Spinal cord (tissue), 9 donors: ENCODE measurements at regions not wholly inside any gene's neighbourhood (a gene's known extent, or its start where the extent isn't known, plus 50 kb on each side); places are given as distances from the start of the nearest gene placed in this dataset.

Experiments
- DNase-seq, 6 donors: peaks; one replicate each; pipeline versions ENCODE4 v3.0.0 to v3.0.0-alpha.2; 2013 to 2015; ENCODE audit warnings: low spot score in 6 of 6, low read depth in 4 of 6
- H3K27ac ChIP-seq: one replicate; pipeline ENCODE4 v1.5.1; 2013; ENCODE audit warnings: low read depth, low read length, control low read depth
- H3K27me3 ChIP-seq: one replicate; pipeline ENCODE4 v1.6.1; 2013; ENCODE audit warnings: low read length; ENCODE audit not compliant: control insufficient read depth, insufficient read depth
- H3K36me3 ChIP-seq: one replicate; pipeline ENCODE4 v1.6.1; 2013; ENCODE audit warnings: low read length; ENCODE audit not compliant: control insufficient read depth, insufficient read depth
- H3K4me1 ChIP-seq: one replicate; pipeline ENCODE4 v1.6.1; 2013; ENCODE audit warnings: low read length; ENCODE audit not compliant: control insufficient read depth, insufficient read depth
- H3K4me3 ChIP-seq: one replicate; pipeline ENCODE4 v1.5.1; 2013; ENCODE audit warnings: low read depth, low read length, control low read depth
- H3K9me3 ChIP-seq: one replicate; pipeline ENCODE4 v1.6.1; 2013; ENCODE audit warnings: low read length; ENCODE audit not compliant: control insufficient read depth, insufficient read depth
- WGBS: methylation state at CpG from one replicate; pipeline ENCODE4 v1.1.5; 2013; ENCODE audit warnings: missing lambda C conversion rate; ENCODE audit not compliant: insufficient coverage; 5-methylcytosine and 5-hydroxymethylcytosine counted together
- donor health status: healthy.

DNA sequence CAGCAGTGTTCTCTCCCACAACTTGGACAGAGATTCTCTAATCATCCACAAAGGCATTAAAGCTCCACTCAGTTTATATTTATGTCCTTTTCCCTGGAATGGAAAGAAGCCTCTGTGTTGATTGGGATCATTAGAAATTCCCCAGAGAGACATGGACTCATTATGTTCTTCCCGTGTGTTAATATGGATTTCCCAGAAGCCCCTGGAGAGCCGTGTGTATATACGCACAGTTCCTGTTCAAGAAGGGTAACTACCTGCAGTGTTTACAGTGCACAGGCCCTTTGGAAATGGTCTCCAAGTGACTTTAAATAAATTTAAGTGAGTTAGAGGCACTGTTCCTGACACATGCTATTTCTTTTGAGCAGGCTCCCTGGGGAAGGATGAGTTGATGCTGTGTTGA is 428.0 kb upstream of the TMTC1 start:
- WGBS = 52% methylated on average over 3 of the region's 3 CpGs
- Histone ChIP-seq H3K27me3 (no peaks in the 10 kb centered on the region), H3K36me3 (no peaks in the 10 kb centered on the region), H3K4me1 (no peaks in the 10 kb centered on the region), H3K4me3 (no peak overlapping the region), H3K27ac (no peak overlapping the region), H3K9me3 (no peaks in the 10 kb centered on the region)
- peak in 1 of 6 donors; percentile 88 for DNase-seq

DNA sequence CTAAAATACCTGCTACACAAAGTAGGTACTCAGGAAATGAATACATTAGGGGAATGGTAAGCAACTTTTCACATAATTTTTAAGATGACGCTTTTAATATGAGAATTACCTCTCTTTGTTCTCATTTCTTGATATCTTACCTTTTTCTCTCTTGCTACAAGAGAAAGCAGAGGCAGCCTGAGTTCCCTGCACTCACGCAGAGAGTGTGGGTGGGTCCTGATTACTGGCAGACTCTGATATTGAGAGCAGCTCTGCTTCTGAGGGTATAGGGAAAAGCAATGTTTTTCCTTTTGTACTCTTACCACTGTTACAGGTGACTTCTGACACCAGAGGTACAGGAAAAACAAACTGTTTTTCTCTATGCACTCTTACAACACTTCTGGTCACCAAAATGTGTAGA is 420.2 kb upstream of the TMTC1 start:
- H3K9me3 ChIP-seq = no peaks in the 10 kb centered on the region
- H3K36me3 ChIP-seq = no peaks in the 10 kb centered on the region
- DNase-seq = no peak
- no peak overlapping the region for H3K27ac ChIP-seq
- H3K4me3 ChIP-seq = no peak overlapping the region
- peaks cover 26% of the 10 kb centered on the region for H3K27me3 ChIP-seq
- no CpG with 5 or more reads among the region's 2 CpGs for WGBS
- H3K4me1 ChIP-seq = peaks cover 11% of the 10 kb centered on the region

DNA sequence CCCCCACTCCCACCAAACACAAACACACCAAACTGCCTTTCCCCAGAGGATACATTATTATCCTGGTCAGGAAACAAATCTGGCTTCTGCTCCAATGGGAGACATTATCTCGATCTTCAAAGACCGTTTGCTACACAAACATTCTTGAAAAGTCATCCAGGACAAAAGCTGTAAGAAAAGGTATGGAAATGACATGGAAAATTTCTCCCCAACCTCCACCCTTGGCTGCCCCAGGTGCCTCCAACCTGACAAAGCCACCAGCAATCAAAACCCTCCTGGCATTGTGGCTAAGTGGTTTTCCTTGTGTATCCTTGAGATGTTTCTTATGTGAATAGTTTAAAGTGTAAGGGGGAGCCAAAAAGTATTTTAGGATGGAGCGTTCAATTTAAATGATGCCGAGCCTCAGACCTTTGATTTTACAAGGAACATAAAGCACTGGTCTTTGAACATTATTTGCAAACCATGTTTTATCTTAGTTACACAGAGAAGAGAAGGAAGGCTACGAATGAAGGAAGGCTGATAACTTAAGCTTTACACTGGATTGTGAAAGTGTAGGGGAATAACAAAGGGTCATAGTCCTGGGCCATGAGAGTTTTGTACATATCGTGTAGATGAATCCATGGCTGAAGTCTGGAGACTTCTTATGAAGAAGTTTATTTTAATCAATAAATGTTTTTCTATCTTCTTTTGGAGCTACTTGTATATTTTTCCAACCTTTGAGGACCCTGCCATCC is 418.9 kb upstream of the TMTC1 start:
- Histone ChIP-seq H3K4me3 (no peak overlapping the region), H3K27me3 (peaks cover 26% of the 10 kb centered on the region), H3K36me3 (no peaks in the 10 kb centered on the region), H3K9me3 (no peaks in the 10 kb centered on the region), H3K4me1 (peaks cover 11% of the 10 kb centered on the region), H3K27ac (no peak overlapping the region)
- DNase-seq = no peak
- 63% methylated on average over 1 of the region's 6 CpGs for WGBS

DNA sequence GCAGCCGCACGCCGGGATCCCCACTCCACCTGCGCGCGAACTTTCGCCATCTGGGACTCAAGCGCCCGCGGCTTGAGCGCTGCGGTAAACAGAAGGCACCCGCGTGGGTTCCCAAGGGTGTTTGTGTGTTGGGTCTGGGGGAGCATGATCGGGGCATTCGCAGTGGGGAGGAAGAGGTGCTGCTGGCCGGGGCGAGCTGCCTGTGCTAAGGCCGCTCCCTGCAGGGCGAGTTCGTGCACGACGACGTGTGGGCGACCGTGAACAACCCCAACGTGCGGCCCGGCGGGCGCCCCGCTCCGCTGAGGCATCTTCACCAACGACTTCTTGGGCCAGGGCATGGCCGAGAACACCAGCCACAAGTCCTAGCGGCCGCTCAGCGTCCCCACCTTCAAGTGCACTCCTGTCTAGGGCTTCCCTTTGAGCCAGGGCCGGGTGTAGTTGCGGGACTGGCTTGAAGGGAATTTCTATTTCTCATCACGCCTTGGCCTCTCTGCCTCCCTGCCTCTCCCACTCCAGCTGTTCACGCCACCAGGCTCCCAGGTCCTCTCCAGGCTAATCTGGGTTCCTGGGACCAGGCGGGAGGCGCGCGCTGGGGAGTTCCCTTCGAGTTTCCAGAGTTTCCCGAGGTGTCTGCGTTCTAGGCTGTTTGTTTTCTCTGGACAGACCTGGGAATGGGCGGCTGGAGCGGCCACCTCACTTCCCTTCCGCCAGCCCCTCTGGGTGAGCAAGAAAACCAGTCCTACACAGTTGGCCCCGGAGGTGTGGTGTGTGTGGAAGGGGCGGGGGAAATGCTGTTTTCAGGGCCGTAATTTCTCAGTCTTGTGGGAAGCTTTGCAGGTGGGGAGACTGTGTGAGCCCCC is 417.8 kb upstream of the TMTC1 start:
- no peak for DNase-seq
- peaks cover 26% of the 10 kb centered on the region for H3K27me3 ChIP-seq
- H3K4me3 ChIP-seq = peak overlapping the region; percentile 2
- WGBS = 21% methylated on average over 36 of the region's 55 CpGs
- H3K36me3 ChIP-seq = no peaks in the 10 kb centered on the region
- H3K9me3 ChIP-seq = no peaks in the 10 kb centered on the region
- H3K4me1 ChIP-seq = peaks cover 11% of the 10 kb centered on the region
- H3K27ac ChIP-seq = no peak overlapping the region

DNA sequence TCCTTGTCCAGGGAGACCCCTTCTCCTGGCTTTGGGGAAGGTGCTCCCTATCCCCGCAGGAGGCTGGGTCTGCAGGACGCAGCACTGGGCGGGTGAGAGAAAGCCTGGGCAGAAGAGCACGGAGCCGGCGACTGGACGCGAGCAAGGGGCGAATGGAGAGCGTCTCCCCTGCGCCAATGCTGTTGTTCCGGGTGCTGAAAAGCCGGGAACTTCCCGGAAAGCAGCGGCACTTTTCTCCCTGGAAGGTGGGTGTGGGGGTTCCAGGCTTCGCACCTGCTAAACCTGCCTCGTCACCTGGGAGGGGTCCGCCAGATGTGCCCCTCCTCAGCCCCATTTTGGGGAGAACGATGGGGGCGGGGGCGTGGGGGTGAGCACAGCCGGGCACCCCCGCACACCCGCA is 417.1 kb upstream of the TMTC1 start:
- peaks cover 11% of the 10 kb centered on the region for H3K4me1 ChIP-seq
- peak in 1 of 6 donors; percentile 26 for DNase-seq
- peak overlapping the region; percentile 2 for H3K4me3 ChIP-seq
- under 1% methylated on average over 20 of the region's 24 CpGs for WGBS
- no peak overlapping the region for H3K27ac ChIP-seq
- no peaks in the 10 kb centered on the region for H3K36me3 ChIP-seq
- no peaks in the 10 kb centered on the region for H3K9me3 ChIP-seq
- H3K27me3 ChIP-seq = peaks cover 26% of the 10 kb centered on the region

DNA sequence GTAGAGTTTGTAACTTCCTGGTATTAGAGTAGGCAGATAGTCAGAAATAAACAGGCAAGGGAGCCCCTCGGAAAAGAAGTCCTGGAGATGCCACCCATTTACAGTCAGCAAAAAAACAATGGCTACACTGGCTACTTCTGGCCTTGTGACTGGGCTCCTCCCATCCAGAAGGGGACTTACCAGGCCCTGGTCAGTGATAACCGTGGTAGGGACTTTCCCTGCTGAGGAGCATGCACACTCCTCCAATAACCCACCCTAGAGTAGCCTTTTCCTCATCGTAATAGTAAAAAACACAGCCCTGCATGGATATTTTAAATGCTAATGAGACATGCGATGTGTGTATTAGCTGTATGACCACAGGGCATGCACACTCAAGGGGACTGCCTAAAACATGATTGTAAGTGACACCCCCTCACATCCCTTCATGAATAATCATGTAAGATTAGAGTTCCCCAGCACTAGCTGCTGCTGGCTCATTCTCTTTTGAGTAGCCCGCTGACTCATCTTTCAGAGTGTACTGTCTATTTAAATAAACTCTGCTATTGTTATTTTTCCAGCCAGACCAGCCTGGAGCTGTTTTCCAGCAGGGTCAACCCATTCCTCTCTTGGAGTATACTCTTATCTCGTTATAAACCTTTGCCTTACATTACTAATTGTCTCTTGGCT is 413.8 kb upstream of the TMTC1 start:
- Histone ChIP-seq H3K27me3 (peaks cover 26% of the 10 kb centered on the region), H3K4me1 (peaks cover 11% of the 10 kb centered on the region), H3K9me3 (no peaks in the 10 kb centered on the region), H3K4me3 (no peak overlapping the region), H3K27ac (no peak overlapping the region), H3K36me3 (no peaks in the 10 kb centered on the region)
- 82% methylated on average over 3 of the region's 6 CpGs for WGBS
- no peak for DNase-seq

DNA sequence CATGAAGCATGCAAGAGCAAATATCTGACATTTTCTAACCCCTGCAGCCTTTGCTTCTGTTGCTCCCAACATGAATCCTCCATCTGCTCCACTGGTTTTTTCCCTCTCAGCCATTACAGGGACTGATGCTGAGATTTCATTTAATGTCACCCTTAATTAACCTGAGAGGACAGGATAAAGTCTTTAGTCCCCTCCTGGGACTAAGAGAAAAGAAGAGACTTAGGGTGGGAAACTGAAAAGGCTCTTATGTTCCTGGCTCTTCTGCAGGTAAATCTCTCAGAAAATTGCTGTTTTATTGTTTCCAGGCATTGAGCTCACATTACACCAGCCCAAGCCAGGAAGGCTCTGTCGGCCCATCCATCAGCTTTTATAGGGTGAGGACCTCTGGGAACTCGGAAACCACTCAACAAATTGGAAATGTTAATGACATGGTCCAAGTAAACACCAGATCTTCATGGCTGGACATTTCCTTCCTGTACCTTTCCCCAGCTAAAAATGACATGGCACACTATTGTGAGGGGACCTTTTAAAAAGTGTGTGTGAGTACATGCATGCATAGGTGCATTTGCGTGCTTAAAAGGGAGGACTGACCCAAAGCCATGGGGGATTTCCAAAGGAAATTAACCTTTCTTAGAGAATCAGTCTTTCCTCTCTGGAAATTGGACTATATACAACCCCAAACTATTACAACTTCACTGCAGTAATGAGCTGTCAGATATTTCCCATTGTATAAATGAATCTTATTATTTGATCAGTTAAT is 408.1 kb upstream of the TMTC1 start:
- Histone ChIP-seq H3K36me3 (no peaks in the 10 kb centered on the region), H3K27me3 (no peaks in the 10 kb centered on the region), H3K27ac (no peak overlapping the region), H3K4me1 (no peaks in the 10 kb centered on the region), H3K9me3 (no peaks in the 10 kb centered on the region), H3K4me3 (no peak overlapping the region)
- peak in 1 of 6 donors; percentile 28 for DNase-seq
- WGBS = 11% methylated on average over 2 of the region's 3 CpGs

DNA sequence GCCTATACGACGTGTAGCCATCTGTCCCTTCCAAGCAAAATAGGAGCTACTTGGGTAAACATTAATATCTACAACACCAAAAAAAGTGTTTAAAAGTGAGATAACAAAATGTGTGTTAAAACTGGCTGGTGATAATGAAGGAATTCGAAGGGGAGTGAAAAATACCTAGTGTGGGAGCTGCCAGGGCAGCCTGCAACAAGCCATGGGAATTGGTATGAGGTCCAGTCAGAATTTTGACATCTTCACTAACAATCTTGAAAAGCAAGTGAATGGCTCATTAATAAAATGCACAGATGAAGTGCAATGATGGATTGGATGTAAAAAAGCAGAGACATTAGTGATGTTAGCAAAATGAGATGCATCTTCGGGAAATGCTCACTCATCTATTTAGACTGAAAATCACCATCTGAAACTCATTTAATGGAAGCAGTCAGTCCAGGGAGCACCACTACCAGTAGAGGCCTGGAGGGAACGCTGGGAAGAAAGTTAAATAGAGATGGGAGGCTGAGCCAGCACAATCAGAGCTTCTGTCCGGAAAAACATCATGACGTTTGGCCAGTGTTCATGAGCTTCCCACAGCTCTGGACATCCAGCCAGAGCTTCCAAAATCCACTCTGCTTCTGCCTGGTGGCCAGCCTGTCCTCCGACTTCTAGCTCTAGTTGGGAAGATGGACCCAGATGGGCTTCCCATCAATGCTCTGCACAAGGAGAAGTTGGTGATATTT is 405.0 kb upstream of the TMTC1 start:
- no peak overlapping the region for H3K27ac ChIP-seq
- H3K4me1 ChIP-seq = no peaks in the 10 kb centered on the region
- WGBS = 67% methylated on average over 2 of the region's 8 CpGs
- H3K27me3 ChIP-seq = no peaks in the 10 kb centered on the region
- H3K9me3 ChIP-seq = no peaks in the 10 kb centered on the region
- H3K4me3 ChIP-seq = no peak overlapping the region
- no peak for DNase-seq
- H3K36me3 ChIP-seq = no peaks in the 10 kb centered on the region

DNA sequence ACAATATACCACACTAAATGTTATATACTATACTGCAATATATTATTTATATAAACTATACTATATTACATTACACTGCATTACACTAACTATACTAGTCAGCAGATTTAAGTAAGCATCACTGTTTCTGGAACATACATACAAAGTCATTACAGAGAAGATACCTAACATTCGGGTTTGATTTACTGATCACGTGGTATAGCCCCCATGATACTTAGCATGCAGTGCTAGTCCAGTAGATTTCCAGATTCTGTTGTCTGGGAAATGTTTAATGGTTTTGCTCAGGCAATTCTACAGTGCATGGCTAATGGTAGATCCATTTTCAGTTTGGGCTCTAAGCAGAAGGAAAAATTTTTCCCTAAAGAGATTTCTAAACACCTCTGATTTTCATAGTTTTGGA is 403.7 kb upstream of the TMTC1 start:
- no peaks in the 10 kb centered on the region for H3K4me1 ChIP-seq
- WGBS = no CpG with 5 or more reads among the region's 2 CpGs
- H3K27ac ChIP-seq = no peak overlapping the region
- H3K27me3 ChIP-seq = no peaks in the 10 kb centered on the region
- H3K4me3 ChIP-seq = no peak overlapping the region
- DNase-seq = no peak
- no peaks in the 10 kb centered on the region for H3K9me3 ChIP-seq
- no peaks in the 10 kb centered on the region for H3K36me3 ChIP-seq
